ENCODE measurements at regions not wholly inside any gene's neighbourhood (a gene's known extent, or its start where the extent isn't known, plus 50 kb on each side); places are given as distances from the start of the nearest gene placed in this dataset.

GRCh38 chr11:33515347-33515746 lies 185.3 kb downstream of the C11orf91 start:
- no peaks in the 10 kb centered on the region for H3K36me3 ChIP-seq
- intact Hi-C loops (cut with DNase I) = no loop called here
- no peak for DNase-seq (ENCODE audit: low spot score in 2 of 2)

DNA sequence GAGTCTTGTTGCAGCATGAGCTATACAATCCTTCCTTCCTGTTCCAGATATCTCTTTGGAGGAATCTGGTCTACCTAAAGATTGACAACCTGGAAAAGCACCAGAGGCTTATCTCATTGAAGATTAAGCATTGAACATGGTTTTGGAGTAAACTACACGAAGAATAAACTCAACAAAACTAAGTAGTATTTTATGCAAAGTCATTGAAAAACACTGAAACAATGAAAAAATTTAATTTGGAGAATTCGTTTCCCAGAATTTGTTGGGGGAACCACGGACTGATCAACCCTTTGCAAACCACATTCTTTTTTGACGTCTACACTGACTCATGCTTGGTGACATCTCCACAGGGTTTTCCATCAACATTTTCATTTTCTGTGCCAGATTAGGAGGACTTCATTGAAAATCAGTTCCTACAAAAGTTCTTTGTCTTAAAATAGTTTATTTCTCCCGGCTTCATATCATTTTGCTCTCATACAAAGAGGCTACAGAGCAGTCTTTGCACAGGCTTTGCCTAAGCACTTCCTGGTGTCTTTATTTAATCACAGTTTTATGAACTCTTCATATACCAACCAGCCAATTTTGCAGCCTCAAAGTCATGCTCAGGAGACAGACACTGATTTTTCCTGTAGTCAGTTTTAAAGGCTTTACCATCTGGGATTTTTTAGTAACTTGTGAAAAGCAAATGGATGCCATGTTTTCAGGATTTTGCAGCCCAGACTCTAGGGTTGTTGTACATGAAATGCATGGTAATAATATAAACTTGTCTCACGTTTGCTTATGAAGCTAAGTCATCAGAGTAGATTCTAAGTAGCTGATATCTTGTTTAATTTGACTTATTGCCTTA lies 186.3 kb downstream of the C11orf91 start:
- no peaks in the 10 kb centered on the region for H3K9me3 ChIP-seq
- H3K36me3 ChIP-seq = no peaks in the 10 kb centered on the region
- H3K27me3 ChIP-seq = no peaks in the 10 kb centered on the region
- H3K4me1 ChIP-seq = no peaks in the 10 kb centered on the region
- intact Hi-C loops (cut with DNase I) = no loop called here
- TF ChIP-seq CTCF (IDR thresholded peaks at IDR 0.05) = no peak
- DNase-seq (ENCODE audit: low spot score in 2 of 2) = no peak
- no peak overlapping the region for H3K4me3 ChIP-seq
- no peak overlapping the region for H3K27ac ChIP-seq

More at GRCh38 chr11:33515347-33515746, 185.3 kb downstream of the C11orf91 start:
- Histone ChIP-seq H3K27me3 (no peaks in the 10 kb centered on the region), H3K9me3 (no peaks in the 10 kb centered on the region), H3K4me1 (no peaks in the 10 kb centered on the region), H3K27ac (no peak overlapping the region), H3K4me3 (no peak overlapping the region)
- TF ChIP-seq CTCF (IDR thresholded peaks at IDR 0.05) = no peak

DNA sequence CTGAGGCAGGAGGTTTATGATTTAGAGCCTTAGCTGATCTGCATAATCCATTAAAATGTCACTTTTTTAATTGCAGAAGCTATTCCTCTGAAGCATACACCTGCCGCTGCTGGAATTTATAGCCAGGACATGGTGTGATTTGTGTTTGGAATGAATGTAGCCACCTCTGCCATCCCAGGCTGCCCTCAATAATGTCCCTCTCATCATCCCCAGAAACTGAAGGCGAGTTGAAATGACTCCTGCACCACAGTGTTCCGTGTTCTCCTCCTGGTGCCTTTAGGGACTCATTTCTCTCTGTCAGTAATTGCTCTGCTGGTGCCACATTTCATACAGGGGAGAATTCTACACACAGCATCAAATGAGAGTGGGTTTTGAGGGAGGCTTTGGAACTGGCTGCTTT lies 191.0 kb downstream of the C11orf91 start:
- intact Hi-C loops (cut with DNase I) = no loop called here
- H3K27me3 ChIP-seq = no peaks in the 10 kb centered on the region
- H3K4me1 ChIP-seq = no peaks in the 10 kb centered on the region
- no peaks in the 10 kb centered on the region for H3K36me3 ChIP-seq
- no peak for TF ChIP-seq CTCF (IDR thresholded peaks at IDR 0.05)
- no peak overlapping the region for H3K4me3 ChIP-seq
- DNase-seq (ENCODE audit: low spot score in 2 of 2) = no peak
- H3K27ac ChIP-seq = no peak overlapping the region
- no peaks in the 10 kb centered on the region for H3K9me3 ChIP-seq

DNA sequence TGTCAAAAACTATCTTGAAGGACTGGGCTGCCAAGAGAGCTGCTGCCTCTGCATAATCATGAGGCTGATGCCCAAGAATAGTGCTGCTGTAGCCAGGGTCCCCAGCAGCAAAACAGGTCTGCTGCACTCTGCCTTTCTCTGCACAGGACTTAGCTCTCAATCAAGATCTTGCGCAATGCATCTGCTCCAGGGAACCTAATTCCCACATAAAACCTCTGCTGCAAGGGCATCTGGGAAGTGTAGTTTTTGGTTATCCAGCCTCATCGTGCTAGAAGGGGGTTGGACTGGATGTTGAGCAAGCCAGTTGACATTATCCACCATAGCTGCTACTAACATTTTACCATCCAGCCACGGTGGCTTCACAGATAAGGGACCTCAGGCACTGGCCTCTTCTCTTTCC lies 192.7 kb downstream of the C11orf91 start:
- no peak overlapping the region for H3K4me3 ChIP-seq
- H3K36me3 ChIP-seq = no peaks in the 10 kb centered on the region
- TF ChIP-seq CTCF (IDR thresholded peaks at IDR 0.05) = no peak
- H3K27ac ChIP-seq = no peak overlapping the region
- no peak for DNase-seq (ENCODE audit: low spot score in 2 of 2)
- intact Hi-C loops (cut with DNase I) = no loop called here
- no peaks in the 10 kb centered on the region for H3K4me1 ChIP-seq
- no peaks in the 10 kb centered on the region for H3K27me3 ChIP-seq
- H3K9me3 ChIP-seq = no peaks in the 10 kb centered on the region

- TF ChIP-seq CTCF (IDR thresholded peaks at IDR 0.05) = no peak
- Histone ChIP-seq H3K36me3 (no peaks in the 10 kb centered on the region), H3K27ac (no peak overlapping the region), H3K4me3 (no peak overlapping the region), H3K4me1 (no peaks in the 10 kb centered on the region), H3K9me3 (no peaks in the 10 kb centered on the region), H3K27me3 (no peaks in the 10 kb centered on the region)
- no peak for DNase-seq (ENCODE audit: low spot score in 2 of 2)
- intact Hi-C loops (cut with DNase I) = no loop called here
Observed at GRCh38 chr11:33507356-33507755, 193.3 kb downstream of the C11orf91 start.

Measured in ascending aorta (tissue), 2 donors.